ENCODE measurements at regions not wholly inside any gene's neighbourhood (a gene's known extent, or its start where the extent isn't known, plus 50 kb on each side); places are given as distances from the start of the nearest gene placed in this dataset.
"Not testable (repeated sequence)": the region's sequence is repeated elsewhere in the genome, so short reads cannot be mapped to it uniquely, and the experiment has no call there.

- no peak overlapping the region for H3K4me3 ChIP-seq (ENCODE audit: low read depth, low read length)
- no peak for TF ChIP-seq CTCF (IDR thresholded peaks at IDR 0.05; ENCODE audit: low read depth, low read length, missing control alignments)
- in situ Hi-C loops (cut with HindIII; ENCODE audit: low pct_ligation_motif_present, low sequenced_read_pairs) = no loop called here
- no peaks in the 10 kb centered on the region for H3K36me3 ChIP-seq (replicated peaks)
- no peak for DNase-seq
- no peaks in the 10 kb centered on the region for H3K27me3 ChIP-seq (replicated peaks)
- no peak overlapping the region for H3K27ac ChIP-seq
These were observed 229.2 kb upstream of the SGK1 start for GRCh38 chr6:134546962-134547645.

- in situ Hi-C loops (cut with HindIII; ENCODE audit: low pct_ligation_motif_present, low sequenced_read_pairs) = no loop called here
These were observed 226.8 kb upstream of the SGK1 start for GRCh38 chr6:134544737-134545136.

DNA sequence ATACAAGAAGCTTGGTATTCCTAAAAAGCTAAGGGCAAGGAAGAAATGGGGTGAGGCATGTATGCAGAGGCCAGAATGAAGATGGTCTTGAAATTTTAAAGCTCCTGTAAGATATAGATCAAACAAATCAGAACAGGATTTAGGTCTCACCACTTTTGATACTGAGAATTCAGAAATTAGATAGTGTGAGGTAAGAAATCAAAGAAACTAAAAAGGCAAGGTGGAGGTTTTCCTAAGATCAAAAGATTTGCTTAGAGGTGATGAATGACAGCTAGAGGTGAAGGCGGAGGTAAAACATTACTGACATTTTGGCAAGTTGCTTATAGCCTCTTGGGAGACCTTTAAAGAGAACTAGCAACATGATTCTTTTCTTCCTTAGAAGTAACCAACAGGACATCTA, 225.2 kb upstream of the SGK1 start:
- in situ Hi-C loops (cut with HindIII; ENCODE audit: low pct_ligation_motif_present, low sequenced_read_pairs) = no loop called here
- Histone ChIP-seq H3K27ac (no peak overlapping the region), H3K27me3 (replicated peaks) (no peaks in the 10 kb centered on the region), H3K4me3 (ENCODE audit: low read depth, low read length) (no peak overlapping the region), H3K36me3 (replicated peaks) (no peaks in the 10 kb centered on the region)
- no peak for TF ChIP-seq CTCF (IDR thresholded peaks at IDR 0.05; ENCODE audit: low read depth, low read length, missing control alignments)
- DNase-seq = no peak

More at GRCh38 chr6:134544737-134545136, 226.8 kb upstream of the SGK1 start:
- Histone ChIP-seq H3K4me3 (ENCODE audit: low read depth, low read length) (no peak overlapping the region), H3K27ac (no peak overlapping the region), H3K36me3 (replicated peaks) (no peaks in the 10 kb centered on the region), H3K27me3 (replicated peaks) (no peaks in the 10 kb centered on the region)
- no peak for DNase-seq
- TF ChIP-seq CTCF (IDR thresholded peaks at IDR 0.05; ENCODE audit: low read depth, low read length, missing control alignments) = no peak

DNA sequence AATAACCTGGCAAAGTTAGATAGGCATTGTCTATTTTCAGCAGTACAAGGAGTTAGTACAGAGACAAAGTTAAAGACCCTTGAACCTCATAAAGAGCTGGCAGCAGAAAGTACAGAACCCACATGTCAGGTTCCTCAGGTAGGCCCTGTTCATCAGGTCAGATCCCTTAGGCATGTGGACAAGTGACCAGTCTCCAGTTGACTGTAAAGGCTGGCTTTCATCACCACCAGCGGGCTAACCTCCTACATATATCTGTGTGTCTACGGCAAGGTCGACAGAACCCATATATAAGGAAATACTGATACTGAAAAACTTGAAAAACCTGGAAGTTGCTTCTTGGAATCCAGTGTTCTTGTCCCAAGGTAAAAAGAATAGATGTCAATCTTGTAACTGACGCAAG, 223.1 kb upstream of the SGK1 start:
- no peak for DNase-seq
- no peak for TF ChIP-seq CTCF (IDR thresholded peaks at IDR 0.05; ENCODE audit: low read depth, low read length, missing control alignments)
- H3K36me3 ChIP-seq (replicated peaks) = no peaks in the 10 kb centered on the region
- H3K27me3 ChIP-seq (replicated peaks) = no peaks in the 10 kb centered on the region
- H3K4me3 ChIP-seq (ENCODE audit: low read depth, low read length) = no peak overlapping the region
- H3K27ac ChIP-seq = no peak overlapping the region
- in situ Hi-C loops (cut with HindIII; ENCODE audit: low pct_ligation_motif_present, low sequenced_read_pairs) = no loop called here

DNA sequence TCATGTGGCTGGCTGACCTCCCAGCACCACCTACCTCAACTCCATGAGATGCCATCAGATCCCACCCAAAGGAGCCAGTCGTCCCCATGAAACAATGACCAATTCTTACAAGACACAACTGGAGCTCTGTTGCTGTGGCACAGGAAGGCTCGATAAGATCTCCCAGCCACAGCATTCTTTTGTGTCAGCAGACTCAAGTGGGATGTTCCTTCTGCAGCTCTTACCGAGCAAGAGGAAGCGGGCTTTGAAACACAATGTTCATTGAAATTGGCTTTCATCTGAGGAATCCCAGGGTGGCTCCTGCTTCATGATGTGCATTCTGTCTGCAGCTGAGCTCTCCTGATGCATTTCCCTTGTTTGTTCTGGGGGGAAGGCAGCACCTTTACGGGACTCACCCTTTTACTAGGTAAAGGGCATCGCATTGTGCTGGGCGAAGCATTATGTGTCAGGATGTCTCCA, 222.0 kb upstream of the SGK1 start:
- Histone ChIP-seq H3K36me3 (replicated peaks) (no peaks in the 10 kb centered on the region), H3K27me3 (replicated peaks) (no peaks in the 10 kb centered on the region), H3K27ac (no peak overlapping the region), H3K4me3 (ENCODE audit: low read depth, low read length) (no peak overlapping the region)
- in situ Hi-C loops (cut with HindIII; ENCODE audit: low pct_ligation_motif_present, low sequenced_read_pairs) = no loop called here
- no peak for TF ChIP-seq CTCF (IDR thresholded peaks at IDR 0.05; ENCODE audit: low read depth, low read length, missing control alignments)
- no peak for DNase-seq

DNA sequence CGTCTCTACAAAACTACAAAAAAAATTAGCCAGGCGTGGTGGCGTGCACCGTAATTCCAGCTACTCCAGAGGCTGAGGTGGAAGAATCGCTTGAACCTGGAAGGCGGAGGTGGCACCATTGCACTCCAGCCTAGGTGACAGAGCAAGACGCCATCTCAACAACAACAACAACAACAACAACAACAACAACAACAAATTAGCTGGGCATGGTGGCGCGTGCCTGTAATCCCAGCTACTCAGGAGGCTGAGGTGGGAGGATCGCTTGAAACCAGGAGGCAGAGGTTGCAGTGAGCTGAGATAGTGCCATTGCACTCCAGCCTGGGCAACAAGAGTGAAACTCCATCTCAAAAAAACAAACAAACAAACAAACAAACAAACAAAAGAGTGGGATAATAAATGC, 219.9 kb upstream of the SGK1 start:
- H3K27me3 ChIP-seq (replicated peaks); H3K4me3 ChIP-seq (ENCODE audit: low read depth, low read length); H3K27ac ChIP-seq; in situ Hi-C loops (cut with HindIII; ENCODE audit: low pct_ligation_motif_present, low sequenced_read_pairs); H3K36me3 ChIP-seq (replicated peaks); DNase-seq: not testable (repeated sequence)
